HK-2 (cell line): ENCODE measurements at regions not wholly inside any gene's neighbourhood (a gene's known extent, or its start where the extent isn't known, plus 50 kb on each side); places are given as distances from the start of the nearest gene placed in this dataset.

Experiments
- DNase-seq: peaks from one replicate; pipeline ENCODE4 v3.0.0-alpha.2; 2018; ENCODE audit not compliant: unreplicated experiment

DNA sequence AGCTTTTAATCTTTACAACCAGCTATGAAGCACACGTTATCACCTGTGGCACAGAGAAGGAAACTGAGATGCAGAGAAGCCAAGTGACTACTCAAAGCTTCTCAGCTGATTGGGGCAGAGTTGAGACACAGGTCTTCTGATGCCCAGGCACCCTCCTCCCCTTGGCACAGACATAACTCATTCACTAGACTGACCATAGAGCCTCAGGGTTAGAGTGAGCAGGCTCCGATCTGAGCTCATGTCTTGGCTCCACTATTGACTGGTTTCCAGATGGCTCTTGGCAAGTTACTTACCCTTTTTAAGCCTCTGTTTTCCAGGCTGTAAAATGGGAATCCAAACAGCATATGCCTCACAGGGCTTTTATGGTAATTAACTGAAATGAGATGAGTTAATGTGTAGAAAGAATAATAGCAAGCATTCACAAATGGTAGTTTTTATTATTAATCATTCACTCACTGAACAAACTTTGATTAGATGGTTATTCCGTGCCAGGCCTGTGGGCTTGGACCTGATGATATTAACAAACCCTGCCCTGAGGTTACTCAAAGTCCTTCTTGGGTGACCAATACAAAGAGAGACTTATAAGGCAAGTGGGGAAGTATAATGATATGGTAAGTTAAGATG, 184.3 kb downstream of the ANXA2 start:
- DNase-seq: no peak

- no peak for DNase-seq
These were observed 183.6 kb downstream of the ANXA2 start for GRCh38 chr15:60214201-60214600.

DNA sequence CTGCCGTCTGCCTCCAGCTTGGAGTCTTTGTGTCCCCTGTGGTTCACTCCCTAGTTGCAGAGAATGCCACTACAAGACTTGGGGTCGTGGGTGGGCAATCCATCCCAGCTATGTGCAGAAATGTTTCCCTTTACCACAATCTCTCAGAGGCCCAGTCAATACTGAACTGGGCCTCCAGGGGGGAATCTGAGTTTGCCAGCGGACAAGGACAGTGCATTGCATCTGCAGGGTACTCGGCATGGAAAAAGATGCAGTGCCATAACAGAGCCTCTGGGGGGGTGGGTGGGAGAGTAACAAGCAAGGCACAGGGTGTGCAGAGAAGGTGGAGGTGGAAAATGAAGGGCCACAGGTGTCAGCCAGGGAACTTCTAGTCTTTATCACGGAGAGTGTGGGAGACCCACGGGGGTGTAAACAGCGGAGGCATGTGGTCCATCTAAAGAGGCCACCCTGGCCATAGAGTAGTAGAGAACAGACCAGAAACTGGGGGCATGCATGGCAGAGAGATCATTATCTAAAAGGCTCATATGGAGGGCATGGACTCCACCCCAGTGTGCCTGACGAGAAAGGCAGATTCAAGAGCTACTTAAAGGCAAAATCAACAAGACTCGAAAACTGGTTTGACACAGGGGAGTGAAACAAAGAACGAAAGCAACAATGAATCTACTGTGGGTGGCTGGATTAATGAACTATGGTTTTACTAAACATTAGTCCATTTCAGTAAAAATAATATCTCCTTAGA, 182.4 kb downstream of the ANXA2 start:
- no peak for DNase-seq

DNA sequence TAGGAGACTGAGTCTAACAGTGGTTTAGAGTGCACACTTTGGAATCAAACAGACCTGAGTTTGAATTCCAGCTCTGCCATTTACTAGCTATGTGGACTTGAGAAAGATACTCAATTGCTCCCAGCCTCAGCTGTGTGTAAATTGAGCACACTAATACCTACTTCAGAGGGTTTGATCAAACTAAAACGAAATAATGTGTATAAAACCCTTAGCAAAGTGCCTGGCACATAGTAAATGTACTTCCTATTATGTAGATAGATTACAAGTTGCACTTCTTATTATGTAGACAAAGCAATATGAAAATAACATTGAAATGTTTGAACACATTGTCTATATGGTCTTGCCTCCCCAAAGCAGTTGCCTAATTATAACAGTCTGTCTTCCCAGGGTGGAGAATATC, 180.6 kb downstream of the ANXA2 start:
- no peak for DNase-seq

DNA sequence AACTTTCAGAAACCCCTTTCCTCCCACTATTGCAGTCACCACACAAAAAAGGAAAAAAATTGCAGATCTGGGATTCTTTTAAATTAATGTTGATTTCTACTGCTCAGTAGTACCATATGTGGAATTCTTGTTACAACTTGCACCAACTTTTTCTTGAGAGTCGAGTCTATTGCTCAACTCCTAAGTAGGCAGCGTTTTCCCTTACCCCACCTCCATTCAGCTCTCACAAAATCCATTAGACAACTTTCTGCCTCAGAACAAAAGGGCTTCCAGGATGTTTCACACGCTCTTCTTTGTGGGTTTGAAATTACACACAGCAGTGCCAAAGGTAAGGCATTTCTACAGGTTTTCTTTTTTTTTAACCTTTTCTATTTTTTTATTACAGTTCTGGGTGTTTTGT, 179.5 kb downstream of the ANXA2 start:
- DNase-seq: no peak

DNA sequence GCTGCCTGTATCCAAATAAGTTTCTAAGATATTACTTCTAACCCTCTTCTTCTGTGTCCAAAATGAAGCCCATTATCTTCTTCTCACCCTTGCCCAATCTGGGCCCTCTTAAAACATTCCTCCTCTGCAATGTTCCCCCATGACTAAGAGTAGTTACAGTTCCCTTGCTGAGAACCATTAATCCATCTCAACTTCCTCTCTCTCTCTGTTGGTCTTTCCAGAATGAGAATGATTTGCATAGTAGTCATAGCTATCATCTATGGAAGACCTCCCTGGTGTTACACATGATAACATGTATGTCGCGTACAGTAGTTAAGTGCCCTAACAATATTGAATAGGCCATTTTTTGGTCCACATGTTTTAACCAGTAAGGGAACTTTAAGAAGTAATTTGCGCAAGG, 177.9 kb downstream of the ANXA2 start:
- no peak for DNase-seq

DNA sequence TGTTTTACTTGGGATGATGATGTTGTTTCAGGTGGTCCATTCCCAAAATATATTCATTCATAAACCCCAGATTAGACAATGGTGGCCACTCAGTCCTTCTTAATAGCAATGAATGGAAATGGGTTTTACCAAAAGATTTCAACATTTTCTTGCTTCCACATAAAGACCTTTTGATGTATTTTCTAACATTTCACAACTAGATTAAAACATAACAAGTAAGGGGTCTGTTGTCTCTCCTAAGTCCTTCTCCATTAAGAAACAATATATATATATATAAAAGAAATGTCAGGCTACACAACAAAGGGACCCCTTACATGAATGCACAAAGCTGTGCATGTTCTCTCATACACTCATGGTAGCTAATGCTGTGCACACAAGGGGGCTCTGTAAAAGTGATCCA, 176.4 kb downstream of the ANXA2 start:
- DNase-seq: no peak

DNA sequence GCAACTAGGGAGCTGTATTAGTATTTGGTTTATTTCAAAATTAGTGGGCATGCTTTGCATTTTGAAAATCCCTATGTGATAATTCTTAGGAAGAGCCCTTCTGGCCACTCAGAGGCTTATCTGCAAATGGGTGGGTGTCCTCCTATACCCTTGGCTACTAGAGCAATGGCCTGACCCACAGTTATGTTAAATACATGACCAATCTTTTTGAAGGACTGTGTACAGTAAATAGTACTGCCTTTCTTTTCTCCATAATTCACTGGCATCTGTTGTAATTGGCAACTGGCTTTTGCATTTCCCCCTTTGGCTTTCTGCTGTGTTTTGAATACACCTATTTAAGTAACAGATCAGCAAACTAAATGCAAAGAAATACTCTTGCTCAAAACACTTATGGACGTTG, 175.4 kb downstream of the ANXA2 start:
- DNase-seq: no peak

- no peak for DNase-seq
These were observed 174.6 kb downstream of the ANXA2 start for GRCh38 chr15:60223176-60223575.

DNA sequence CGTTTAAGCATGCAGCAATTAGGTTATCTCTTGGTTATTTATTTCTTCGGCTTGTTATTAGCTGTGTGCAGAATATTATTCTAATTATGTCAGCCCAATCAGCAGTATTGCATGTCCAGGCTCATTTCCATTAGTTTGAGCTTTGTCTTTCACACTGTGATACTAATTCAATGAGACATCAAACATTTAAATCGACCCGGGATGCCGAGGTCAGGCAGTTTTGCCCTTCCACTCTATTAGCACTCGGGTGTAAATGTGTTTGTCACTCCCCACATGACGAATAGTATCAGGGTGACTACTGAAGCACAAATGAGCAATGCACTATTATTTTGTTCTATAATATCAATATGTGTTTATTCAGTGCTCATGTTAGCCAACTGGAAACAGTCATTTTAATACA, 170.9 kb downstream of the ANXA2 start:
- DNase-seq: no peak

GRCh38 chr15:60228101-60228500, 169.7 kb downstream of the ANXA2 start:
- no peak for DNase-seq

DNA sequence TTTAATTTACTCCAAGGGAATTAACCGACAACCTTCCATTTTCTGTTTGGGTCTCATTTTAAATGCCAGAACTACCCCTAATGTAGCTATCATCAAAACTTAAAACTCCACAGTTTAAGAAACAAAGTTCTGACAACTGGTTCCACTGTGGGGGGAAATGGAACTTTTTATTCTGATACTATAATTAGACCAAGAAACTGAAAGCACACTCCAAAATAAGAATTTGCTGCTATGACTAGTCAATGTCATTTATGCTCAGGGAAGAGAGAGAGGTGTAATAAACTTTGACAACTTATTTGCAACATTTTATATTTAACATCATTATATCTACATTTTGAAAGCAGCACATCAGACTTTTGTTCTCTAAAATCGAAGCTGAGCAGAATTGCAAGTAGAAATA, 169.2 kb downstream of the ANXA2 start:
- DNase-seq: no peak

- DNase-seq: no peak
These were observed 161.7 kb downstream of the ANXA2 start for GRCh38 chr15:60235951-60236710.

DNA sequence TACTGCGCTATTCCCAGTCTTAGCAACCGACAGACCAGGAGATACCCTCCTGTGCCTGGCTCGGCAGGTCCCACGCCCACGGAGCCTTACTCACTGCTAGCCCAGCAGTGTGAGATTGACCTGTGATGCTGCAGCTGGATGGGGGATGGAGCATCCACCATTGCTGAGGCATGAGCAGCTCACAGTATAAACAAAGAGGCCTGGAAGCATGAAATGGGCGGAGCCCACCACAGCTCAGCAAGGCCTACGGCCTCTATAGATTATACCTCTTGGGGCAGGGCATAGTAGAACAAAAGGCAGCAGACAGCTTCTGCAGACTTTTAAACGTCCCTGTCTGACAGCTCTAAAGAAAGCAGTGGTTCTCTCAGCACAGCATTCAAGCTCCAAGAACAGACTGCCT, 160.3 kb downstream of the ANXA2 start:
- no peak for DNase-seq

DNA sequence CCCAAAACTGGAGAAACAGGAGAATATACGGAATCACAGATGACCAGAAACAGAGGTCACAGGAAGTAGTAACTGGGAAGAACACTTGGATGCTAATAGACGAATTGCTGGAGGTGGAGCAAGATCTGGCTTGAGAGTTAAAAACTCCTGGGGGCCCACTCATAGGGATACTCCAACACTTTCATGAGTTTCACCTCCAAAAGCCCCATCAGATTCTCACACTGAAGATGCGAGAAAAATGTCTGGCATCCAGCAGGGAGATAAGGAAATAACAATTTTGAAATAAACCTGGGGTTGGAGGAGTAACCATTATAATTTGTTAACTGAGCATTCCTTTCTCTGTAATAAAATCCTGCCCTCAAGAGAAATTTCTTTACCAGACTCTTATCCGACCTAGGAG, 154.0 kb downstream of the ANXA2 start:
- DNase-seq: no peak

GRCh38 chr15:60244813-60245212, 153.0 kb downstream of the ANXA2 start:
- DNase-seq: no peak

DNA sequence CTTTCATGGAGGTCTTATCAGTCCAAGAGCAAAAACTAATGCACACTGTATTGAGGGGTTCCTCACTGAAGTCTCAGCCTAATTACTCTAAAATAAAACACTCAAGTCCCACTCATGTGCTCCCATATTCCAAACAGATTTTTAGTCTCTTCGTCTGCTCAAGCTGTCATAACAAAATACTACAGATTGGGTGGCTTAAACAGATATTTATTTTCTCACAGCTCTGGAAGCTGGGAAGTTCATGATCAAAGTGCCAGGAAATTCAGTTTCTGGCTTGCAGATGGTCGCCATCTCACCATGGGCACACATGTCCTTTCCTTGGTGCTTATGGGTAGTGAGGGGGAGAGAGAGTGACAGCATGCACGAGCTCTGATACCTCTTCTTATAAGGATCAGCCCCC, 147.5 kb downstream of the ANXA2 start:
- no peak for DNase-seq

- DNase-seq: no peak
These were observed 146.3 kb downstream of the ANXA2 start for GRCh38 chr15:60251300-60252070.

- DNase-seq: no peak
These were observed 143.4 kb downstream of the ANXA2 start for GRCh38 chr15:60254416-60254815.

DNA sequence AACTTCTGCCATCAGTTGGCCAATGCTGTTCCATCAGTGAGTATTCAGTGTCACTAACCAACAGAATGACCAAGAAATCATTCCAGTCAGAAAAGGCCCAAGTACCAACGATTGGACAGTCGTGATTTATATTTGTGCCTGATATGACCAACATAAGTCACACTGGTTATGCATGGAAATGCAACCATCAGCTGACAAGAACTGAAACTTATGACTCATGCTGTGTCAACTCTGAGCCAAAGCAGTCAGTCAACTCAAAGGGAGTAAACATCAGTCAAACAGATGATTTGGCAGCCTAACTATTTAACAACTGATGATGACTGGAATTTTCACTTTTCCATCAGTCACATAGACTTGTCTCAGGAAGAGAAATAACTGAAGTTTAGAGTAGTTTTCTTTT, 142.4 kb downstream of the ANXA2 start:
- no peak for DNase-seq

DNA sequence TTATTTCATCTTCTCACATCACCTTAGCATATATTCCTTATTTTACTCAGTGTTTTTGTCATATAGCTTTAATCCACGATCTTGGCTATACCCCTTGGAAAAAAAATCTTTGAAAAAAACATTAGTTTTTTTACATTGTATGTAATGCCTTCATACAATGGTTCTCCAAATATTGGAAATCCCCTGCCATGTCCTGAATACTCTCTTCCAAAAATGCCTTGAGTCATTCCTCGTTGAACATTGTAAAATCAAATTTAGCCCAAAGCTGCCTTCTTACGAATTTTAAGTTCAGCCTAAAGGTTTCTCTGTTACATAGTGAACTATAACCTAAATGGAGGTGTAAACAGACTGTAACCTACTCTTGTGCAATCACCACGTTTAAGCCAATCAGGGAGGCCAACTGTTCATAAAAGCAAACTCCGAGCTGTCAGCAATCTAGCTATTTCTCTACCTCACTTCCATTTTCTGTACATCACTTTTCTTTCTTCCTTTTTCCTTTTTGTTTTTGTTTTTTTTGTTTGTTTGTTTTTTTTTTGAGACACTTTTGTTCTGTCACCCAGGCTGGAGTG, 140.1 kb downstream of the ANXA2 start:
- DNase-seq: no peak

GRCh38 chr15:60259469-60259868, 138.3 kb downstream of the ANXA2 start:
- DNase-seq: no peak
